Activated CD8-positive, alpha-beta T cell treated with anti-CD3 and anti-CD28 coated beads for 36 hours (primary cell): ENCODE measurements at regions not wholly inside any gene's neighbourhood (a gene's known extent, or its start where the extent isn't known, plus 50 kb on each side); places are given as distances from the start of the nearest gene placed in this dataset.

ENCODE experiments used
- ATAC-seq: fragments of 200-7000 bp; cut with Tn5 transposase; one replicate; pipeline ENCODE4 v1.10.0; 2021; ENCODE audit warnings: mild to moderate bottlenecking, moderate library complexity
- CTCF ChIA-PET: fragments of 350-600 bp; sonication (Branson Sonifier 250); formaldehyde crosslinking; loops from one replicate; lab custom pipeline; 2021; ENCODE audit warnings: antibody characterized with exemption; lab: Charles Lee
- POLR2A ChIA-PET: fragments of 350-600 bp; sonication (Branson Sonifier 250); formaldehyde crosslinking; loops from one replicate; lab custom pipeline; 2021; ENCODE audit warnings: antibody characterized with exemption; lab: Charles Lee
- DNase-seq: peaks from one replicate; pipeline ENCODE4 v3.0.0-alpha.2; 2020
- H3K27ac Mint-ChIP-seq: one replicate; pipeline ENCODE4 v1.8.0; 2021; ENCODE audit warnings: mild to moderate bottlenecking, mixed read lengths
- H3K27me3 Mint-ChIP-seq: one replicate; pipeline ENCODE4 v1.8.0; 2021; ENCODE audit warnings: mixed read lengths
- H3K36me3 Mint-ChIP-seq: one replicate; pipeline ENCODE4 v1.8.0; 2021; ENCODE audit warnings: low read depth, mixed read lengths
- H3K4me1 Mint-ChIP-seq: one replicate; pipeline ENCODE4 v1.8.0; 2021; ENCODE audit warnings: low read depth, mixed read lengths
- H3K4me3 Mint-ChIP-seq: one replicate; pipeline ENCODE4 v1.8.0; 2021; ENCODE audit warnings: mild to moderate bottlenecking, moderate library complexity, mixed read lengths
- H3K9me3 Mint-ChIP-seq: one replicate; pipeline ENCODE4 v1.8.0; 2021; ENCODE audit warnings: mixed read lengths
- CTCF ChIP-seq: fragments of 200-600 bp; IDR thresholded peaks from one replicate; pipeline ENCODE4 v1.8.0; 2022; ENCODE audit warnings: antibody characterized with exemption, mild to moderate bottlenecking
- intact Hi-C: fragments of 100-400 bp; cut with micrococcal nuclease; formaldehyde crosslinking; loops from one replicate; pipeline ENCODE4 v1.10.0; 2022

- Mint-ChIP-seq H3K36me3 (no peaks in the 10 kb centered on the region), H3K9me3 (no peaks in the 10 kb centered on the region), H3K4me3 (no peak overlapping the region), H3K27ac (no peak overlapping the region), H3K4me1 (no peaks in the 10 kb centered on the region), H3K27me3 (peaks cover 3% of the 10 kb centered on the region)
- intact Hi-C loops: no loop called here
- TF ChIP-seq CTCF: no peak
- DNase-seq: no peak
- POLR2A ChIA-PET: no interaction called here
- CTCF ChIA-PET: no interaction called here
- ATAC-seq: no peak
Measured at GRCh38 chr18:22296304-22296703, 121.4 kb downstream of the CTAGE1 start.

- H3K27me3 Mint-ChIP-seq: peaks cover 3% of the 10 kb centered on the region
- intact Hi-C loops: no loop called here
Measured at GRCh38 chr18:22293417-22293816, 124.0 kb downstream of the GATA6 start.

GRCh38 chr18:22290004-22290403 is 120.6 kb downstream of the GATA6 start:
- H3K27ac Mint-ChIP-seq: no peak overlapping the region
- no peak for TF ChIP-seq CTCF
- no peaks in the 10 kb centered on the region for H3K9me3 Mint-ChIP-seq
- H3K4me3 Mint-ChIP-seq: no peak overlapping the region
- peaks cover 5% of the 10 kb centered on the region for H3K4me1 Mint-ChIP-seq
- no peak for ATAC-seq
- POLR2A ChIA-PET: no interaction called here
- DNase-seq: no peak
- intact Hi-C loops: no loop called here
- CTCF ChIA-PET: no interaction called here
- peaks cover 3% of the 10 kb centered on the region for H3K27me3 Mint-ChIP-seq
- no peaks in the 10 kb centered on the region for H3K36me3 Mint-ChIP-seq

More at GRCh38 chr18:22293417-22293816, 124.0 kb downstream of the GATA6 start:
- no peak for ATAC-seq
- no peak overlapping the region for H3K27ac Mint-ChIP-seq
- POLR2A ChIA-PET: no interaction called here
- no peaks in the 10 kb centered on the region for H3K9me3 Mint-ChIP-seq
- CTCF ChIA-PET: no interaction called here
- H3K4me1 Mint-ChIP-seq: no peaks in the 10 kb centered on the region
- H3K36me3 Mint-ChIP-seq: no peaks in the 10 kb centered on the region
- TF ChIP-seq CTCF: no peak
- no peak overlapping the region for H3K4me3 Mint-ChIP-seq
- no peak for DNase-seq

GRCh38 chr18:22286585-22286984 is 117.2 kb downstream of the GATA6 start:
- POLR2A ChIA-PET: no interaction called here
- intact Hi-C loops: no loop called here

More at GRCh38 chr18:22286585-22286984, 117.2 kb downstream of the GATA6 start:
- Mint-ChIP-seq H3K27me3 (no peaks in the 10 kb centered on the region), H3K36me3 (no peaks in the 10 kb centered on the region), H3K4me1 (peaks cover 15% of the 10 kb centered on the region), H3K27ac (no peak overlapping the region), H3K4me3 (no peak overlapping the region), H3K9me3 (no peaks in the 10 kb centered on the region)
- DNase-seq: no peak
- no peak for TF ChIP-seq CTCF
- CTCF ChIA-PET: no interaction called here
- no peak for ATAC-seq
